HUES48 (cell line): ENCODE measurements at regions not wholly inside any gene's neighbourhood (a gene's known extent, or its start where the extent isn't known, plus 50 kb on each side); places are given as distances from the start of the nearest gene placed in this dataset.

ENCODE experiments used
- H3K27ac ChIP-seq: one replicate; pipeline ENCODE4 v1.7.0; 2013; ENCODE audit warnings: low read depth, low read length, inconsistent platforms
- H3K27me3 ChIP-seq: 2 replicates; pipeline ENCODE4 v1.6.1; 2013; ENCODE audit warnings: mild to moderate bottlenecking, low read length; ENCODE audit not compliant: control insufficient read depth, insufficient read depth
- H3K36me3 ChIP-seq: 2 replicates; pipeline ENCODE4 v1.6.1; 2013; ENCODE audit warnings: low read length; ENCODE audit not compliant: control insufficient read depth, insufficient read depth
- H3K4me1 ChIP-seq: 2 replicates; pipeline ENCODE4 v1.6.1; 2013; ENCODE audit warnings: mild to moderate bottlenecking, low read length; ENCODE audit not compliant: control insufficient read depth, insufficient read depth
- H3K4me3 ChIP-seq: 2 replicates; pipeline ENCODE4 v1.5.1; 2013; ENCODE audit warnings: mild to moderate bottlenecking, low read depth, low read length
- H3K9ac ChIP-seq: 2 replicates; pipeline ENCODE4 v1.6.1; 2013; ENCODE audit warnings: mild to moderate bottlenecking, low read depth, low read length, moderate library complexity
- H3K9me3 ChIP-seq: 2 replicates; pipeline ENCODE4 v1.6.1; 2013; ENCODE audit warnings: low read length; ENCODE audit not compliant: control insufficient read depth, insufficient read depth

- H3K4me3 ChIP-seq: no peak overlapping the region
- no peaks in the 10 kb centered on the region for H3K27me3 ChIP-seq
- H3K36me3 ChIP-seq: no peaks in the 10 kb centered on the region
- H3K4me1 ChIP-seq: peaks cover 3% of the 10 kb centered on the region
- H3K9ac ChIP-seq: no peak overlapping the region
- no peaks in the 10 kb centered on the region for H3K9me3 ChIP-seq
- H3K27ac ChIP-seq: no peak overlapping the region
Measured at GRCh38 chr2:173419506-173419905, 64.8 kb downstream of the CDCA7 start.

DNA sequence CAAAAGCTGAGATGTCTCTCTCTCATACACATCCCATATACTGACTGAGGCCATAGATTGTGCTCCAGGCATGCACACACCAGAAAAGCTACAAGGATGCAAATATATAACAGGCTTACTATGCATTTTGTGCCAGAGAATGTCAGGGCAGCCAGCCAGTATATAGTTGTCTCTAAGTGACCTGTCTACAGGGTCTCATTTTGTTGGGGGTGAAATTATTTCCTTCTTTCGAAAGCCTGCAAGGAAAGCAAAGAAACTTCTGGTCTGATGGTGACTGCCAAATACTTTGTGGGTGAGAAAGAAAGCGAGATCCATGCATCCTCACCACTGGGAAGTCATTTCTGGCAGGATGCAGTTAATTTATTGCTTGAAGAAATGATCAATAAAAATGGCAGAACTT lies 70.2 kb downstream of the CDCA7 start:
- H3K4me3 ChIP-seq: no peak overlapping the region
- H3K4me1 ChIP-seq: no peaks in the 10 kb centered on the region; the same call in 1 of the 2 replicates
- no peaks in the 10 kb centered on the region for H3K9me3 ChIP-seq
- no peaks in the 10 kb centered on the region for H3K27me3 ChIP-seq
- no peak overlapping the region for H3K27ac ChIP-seq
- H3K9ac ChIP-seq: no peak overlapping the region
- H3K36me3 ChIP-seq: no peaks in the 10 kb centered on the region

DNA sequence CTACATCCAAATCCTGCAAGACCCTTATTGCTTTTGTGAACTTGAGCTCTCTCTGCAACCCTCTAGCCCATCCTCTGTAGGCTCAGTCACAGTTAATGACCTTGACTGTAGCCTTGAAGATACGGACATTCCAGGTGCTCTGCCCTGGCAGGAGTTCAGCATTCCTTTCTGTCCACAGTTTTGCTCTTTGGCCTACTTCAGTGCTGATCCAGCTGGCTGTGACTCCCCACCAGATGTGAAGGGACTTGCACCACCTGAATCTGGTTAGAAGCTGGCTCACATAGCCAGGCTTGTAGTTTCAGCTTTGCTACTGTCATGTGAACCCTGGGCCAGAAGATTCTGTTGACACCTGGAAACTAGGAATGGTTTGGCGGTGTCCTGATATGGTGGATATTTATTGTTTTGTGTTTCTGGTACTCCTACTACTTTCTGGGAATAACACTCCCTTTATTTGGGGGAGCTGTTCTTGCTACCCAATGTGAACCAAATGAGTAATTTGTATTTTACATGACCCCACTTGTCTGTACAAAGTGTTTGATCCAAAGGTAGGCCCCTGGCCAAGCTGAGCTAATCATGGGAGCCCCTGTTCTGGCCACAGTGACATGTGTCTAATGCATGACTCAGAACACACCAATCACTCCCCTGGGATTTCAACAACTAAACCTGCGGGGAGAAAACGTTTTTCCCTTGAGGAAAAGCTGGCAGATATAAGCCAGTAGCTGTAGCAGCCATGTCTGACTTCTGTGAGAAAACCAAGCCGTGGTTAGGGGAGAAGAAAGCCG lies 73.4 kb downstream of the CDCA7 start:
- H3K4me1 ChIP-seq: no peaks in the 10 kb centered on the region
- no peaks in the 10 kb centered on the region for H3K27me3 ChIP-seq
- H3K9me3 ChIP-seq: no peaks in the 10 kb centered on the region
- H3K4me3 ChIP-seq: no peak overlapping the region
- no peaks in the 10 kb centered on the region for H3K36me3 ChIP-seq
- H3K9ac ChIP-seq: no peak overlapping the region
- no peak overlapping the region for H3K27ac ChIP-seq

GRCh38 chr2:173431191-173431590 lies 76.5 kb downstream of the CDCA7 start:
- Histone ChIP-seq H3K27me3 (no peaks in the 10 kb centered on the region), H3K9ac (no peak overlapping the region), H3K9me3 (no peaks in the 10 kb centered on the region), H3K36me3 (no peaks in the 10 kb centered on the region), H3K4me3 (no peak overlapping the region), H3K27ac (no peak overlapping the region), H3K4me1 (no peaks in the 10 kb centered on the region)

- no peak overlapping the region for H3K27ac ChIP-seq
- H3K36me3 ChIP-seq: no peaks in the 10 kb centered on the region
- no peak overlapping the region for H3K9ac ChIP-seq
- no peaks in the 10 kb centered on the region for H3K27me3 ChIP-seq
- no peaks in the 10 kb centered on the region for H3K9me3 ChIP-seq
- no peaks in the 10 kb centered on the region for H3K4me1 ChIP-seq
- H3K4me3 ChIP-seq: no peak overlapping the region
Measured at GRCh38 chr2:173432049-173432754, 77.5 kb downstream of the CDCA7 start.

GRCh38 chr2:173434762-173435569 lies 80.3 kb downstream of the CDCA7 start:
- Histone ChIP-seq H3K36me3 (no peaks in the 10 kb centered on the region), H3K9me3 (no peaks in the 10 kb centered on the region), H3K4me1 (no peaks in the 10 kb centered on the region), H3K9ac (no peak overlapping the region), H3K27ac (no peak overlapping the region), H3K27me3 (no peaks in the 10 kb centered on the region), H3K4me3 (no peak overlapping the region)

- Histone ChIP-seq H3K27ac (no peak overlapping the region), H3K4me1 (no peaks in the 10 kb centered on the region), H3K9me3 (no peaks in the 10 kb centered on the region), H3K27me3 (no peaks in the 10 kb centered on the region), H3K9ac (no peak overlapping the region), H3K36me3 (no peaks in the 10 kb centered on the region), H3K4me3 (no peak overlapping the region)
Measured at GRCh38 chr2:173435574-173435973, 80.9 kb downstream of the CDCA7 start.

DNA sequence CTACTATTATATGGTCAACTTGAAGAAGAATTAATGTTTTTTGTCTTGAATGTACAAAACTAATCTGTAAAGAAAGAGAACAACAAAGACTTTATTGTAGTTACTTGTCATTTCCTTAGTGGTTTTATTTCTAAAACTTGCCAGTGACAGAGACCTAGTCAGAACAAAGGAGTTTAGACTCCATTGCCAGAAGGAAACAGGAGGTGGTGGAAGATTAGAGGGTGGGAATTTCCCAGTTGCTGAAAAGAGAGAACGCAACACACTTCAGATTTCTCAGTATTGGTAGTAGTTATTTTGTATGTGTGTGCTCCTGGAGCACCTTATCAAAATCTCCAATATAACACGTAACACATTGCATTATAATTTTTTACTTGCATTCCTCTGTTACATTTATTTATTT lies 81.4 kb downstream of the CDCA7 start:
- Histone ChIP-seq H3K27ac (no peak overlapping the region), H3K9ac (no peak overlapping the region), H3K4me1 (no peaks in the 10 kb centered on the region), H3K36me3 (no peaks in the 10 kb centered on the region), H3K9me3 (no peaks in the 10 kb centered on the region), H3K4me3 (no peak overlapping the region), H3K27me3 (no peaks in the 10 kb centered on the region)

DNA sequence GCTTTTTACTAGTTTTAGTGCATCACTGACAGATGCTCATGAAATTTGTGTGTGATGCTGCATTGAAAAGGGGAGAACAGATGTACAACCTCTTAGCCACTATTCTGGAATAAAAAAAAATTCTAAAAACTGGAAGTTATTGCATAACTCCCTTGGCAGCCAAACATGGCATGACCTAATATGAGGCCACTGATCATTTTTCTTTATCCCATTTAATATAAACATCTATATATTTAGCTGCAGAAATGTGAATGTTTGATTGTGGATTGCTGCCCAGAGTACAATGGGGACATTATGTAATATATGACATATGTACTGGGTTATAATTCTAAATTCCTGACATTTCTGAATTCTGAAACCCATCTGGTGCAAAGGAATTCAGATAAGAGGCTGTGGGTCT lies 86.5 kb downstream of the CDCA7 start:
- no peaks in the 10 kb centered on the region for H3K27me3 ChIP-seq
- no peak overlapping the region for H3K27ac ChIP-seq
- H3K9ac ChIP-seq: no peak overlapping the region
- no peaks in the 10 kb centered on the region for H3K36me3 ChIP-seq
- no peaks in the 10 kb centered on the region for H3K4me1 ChIP-seq
- H3K4me3 ChIP-seq: no peak overlapping the region
- no peaks in the 10 kb centered on the region for H3K9me3 ChIP-seq

- Histone ChIP-seq H3K36me3 (no peaks in the 10 kb centered on the region), H3K4me3 (no peak overlapping the region), H3K9ac (no peak overlapping the region), H3K27ac (no peak overlapping the region), H3K9me3 (no peaks in the 10 kb centered on the region), H3K27me3 (no peaks in the 10 kb centered on the region), H3K4me1 (no peaks in the 10 kb centered on the region)
Measured at GRCh38 chr2:173442542-173442941, 87.9 kb downstream of the CDCA7 start.

- Histone ChIP-seq H3K27me3 (no peaks in the 10 kb centered on the region; the same call in 1 of the 2 replicates), H3K27ac (no peak overlapping the region), H3K4me1 (0 out of 2 replicates have a peak, but pooled peaks cover 6% of the 10 kb centered on the region), H3K9ac (no peak overlapping the region), H3K9me3 (no peaks in the 10 kb centered on the region), H3K36me3 (no peaks in the 10 kb centered on the region), H3K4me3 (no peak overlapping the region)
Measured at GRCh38 chr2:173446722-173447121, 92.0 kb downstream of the CDCA7 start.
